GM12878 (cell line): ENCODE measurements at regions not wholly inside any gene's neighbourhood (a gene's known extent, or its start where the extent isn't known, plus 50 kb on each side); places are given as distances from the start of the nearest gene placed in this dataset.

Source experiments
- ATAC-seq: fragments of 200-7000 bp; cut with Tn5 transposase; 3 replicates; pipeline ENCODE4 v1.9.1; 2020; ENCODE audit warnings: mild to moderate bottlenecking, moderate library complexity
- BruUV-seq: library from RNA; stranded (reverse); fragments of 400-500 nt; replicated peaks from 2 replicates; lab custom pipeline; 2021; lab: Mats Ljungman, UMichigan
- CTCF ChIA-PET: fragments of 300-600 bp; sonication (Branson Sonifier 250); formaldehyde crosslinking; extraction: SDS; loops from one replicate; lab custom pipeline; 2021; ENCODE audit warnings: inconsistent platforms; lab: Yijun Ruan, JAX
- POLR2A ChIA-PET: fragments of 350-600 bp; formaldehyde crosslinking; extraction: SDS; loops from one replicate; lab custom pipeline; 2021; ENCODE audit warnings: inconsistent platforms; lab: Charles Lee
- RAD21 ChIA-PET: fragments of 300-600 bp; sonication (Branson Sonifier 250); formaldehyde crosslinking; loops from one replicate; lab custom pipeline; 2023; ENCODE audit warnings: antibody characterized with exemption; ENCODE audit not compliant: unreplicated experiment; lab: Charles Lee
- SMC1A ChIA-PET: fragments of 300-600 bp; sonication (Branson Sonifier 250); formaldehyde crosslinking; loops from one replicate; lab custom pipeline; 2023; ENCODE audit not compliant: unreplicated experiment, uncharacterized antibody; lab: Charles Lee
- DNase-seq: peaks from one replicate; pipeline ENCODE4 v3.0.0-alpha.2; 2011; ENCODE audit warnings: low read depth, low spot score
- FAIRE-seq: peaks from 3 replicates; lab custom pipeline; 2011; peaks lifted over from hg19 to GRCh38; lab: Jason Lieb, UNC
- H2AFZ ChIP-seq: 2 replicates; pipeline ENCODE4 v1.6.0; 2011; ENCODE audit warnings: low read depth, low read length, control low read depth; ENCODE audit not compliant: control insufficient read depth
- H3K27ac ChIP-seq: 2 replicates; pipeline ENCODE4 v1.5.1; 2011; ENCODE audit warnings: control low read depth; ENCODE audit not compliant: control insufficient read depth, insufficient read depth
- H3K27me3 ChIP-seq, 2 experiments: replicated peaks in 1 of 2; 2 replicates each; pipeline versions ENCODE4 v1.6.0 to v1.6.1; 2011; ENCODE audit warnings: low read length in 1 of 2; ENCODE audit not compliant: control insufficient read depth in 2 of 2, insufficient read depth in 2 of 2
- H3K36me3 ChIP-seq, 2 experiments: 2 replicates each; pipeline ENCODE4 v1.5.1; 2011; ENCODE audit warnings: low read length in 1 of 2; ENCODE audit not compliant: control insufficient read depth in 2 of 2, insufficient read depth in 2 of 2
- H3K4me1 ChIP-seq: 2 replicates; pipeline ENCODE4 v1.6.1; 2011; ENCODE audit warnings: mild to moderate bottlenecking, low read length, moderate library complexity, mixed read lengths; ENCODE audit not compliant: control insufficient read depth, insufficient read depth
- H3K4me2 ChIP-seq: 2 replicates; pipeline ENCODE4 v1.6.0; 2011; ENCODE audit warnings: control low read depth; ENCODE audit not compliant: control insufficient read depth, insufficient read depth
- H3K4me3 ChIP-seq: fragments of 200-600 bp; sonication (generic); 2 replicates; pipeline ENCODE4 v1.5.1; 2016
- H3K79me2 ChIP-seq: 2 replicates; pipeline ENCODE4 v1.6.0; 2011; ENCODE audit warnings: low read length; ENCODE audit not compliant: control insufficient read depth, insufficient read depth
- H3K9ac ChIP-seq: 2 replicates; pipeline ENCODE4 v1.8.0; 2011; ENCODE audit warnings: low read length, control low read depth, mixed read lengths; ENCODE audit not compliant: control insufficient read depth, insufficient read depth
- H3K9me3 ChIP-seq: replicated peaks from 3 replicates; pipeline ENCODE4 v1.5.1; 2011; ENCODE audit warnings: mild to moderate bottlenecking, low read length; ENCODE audit not compliant: control insufficient read depth, insufficient read depth
- H4K20me1 ChIP-seq: 2 replicates; pipeline ENCODE4 v1.6.0; 2011; ENCODE audit not compliant: control insufficient read depth, insufficient read depth
- CTCF ChIP-seq, 3 experiments: IDR thresholded peaks in 2 of 3; conservative IDR thresholded peaks in 1 of 3; 2 replicates each; pipeline ENCODE4 v1.5.1; 2011; ENCODE audit warnings: low read depth in 3 of 3, low read length in 3 of 3, mild to moderate bottlenecking in 3 of 3, control low read depth in 2 of 3, moderate library complexity in 2 of 3, inconsistent platforms in 1 of 3, mixed read lengths in 1 of 3; ENCODE audit not compliant: control insufficient read depth in 2 of 3, insufficient read depth in 1 of 3; ENCODE audit errors: extremely low read depth in 1 of 3
- FOS ChIP-seq: IDR thresholded peaks from 3 replicates; pipeline ENCODE4 v1.6.1; 2011; ENCODE audit warnings: borderline replicate concordance; ENCODE audit not compliant: insufficient read length; ENCODE audit errors: extremely low read depth
- IKZF1 ChIP-seq: fragments of 450-650 bp; conservative IDR thresholded peaks from 2 replicates; pipeline ENCODE4 v1.6.1; 2017; ENCODE audit warnings: antibody characterized with exemption, mild to moderate bottlenecking
- MXI1 ChIP-seq: fragments of 150-350 bp; IDR thresholded peaks from 2 replicates; pipeline ENCODE4 v1.6.1; 2011; ENCODE audit warnings: low read depth, mild to moderate bottlenecking, inconsistent platforms, low read length, improper control_type of control experiment
- MYC ChIP-seq: IDR thresholded peaks from 2 replicates; pipeline ENCODE4 v1.6.1; 2011; ENCODE audit warnings: mild to moderate bottlenecking, low read length, moderate library complexity, inconsistent platforms; ENCODE audit not compliant: insufficient read depth, insufficient replicate concordance, insufficient read length, severe bottlenecking
- NFYB ChIP-seq: IDR thresholded peaks from 2 replicates; pipeline ENCODE4 v1.6.1; 2011; ENCODE audit warnings: low read depth, mild to moderate bottlenecking, low read length, improper control_type of control experiment, moderate library complexity; ENCODE audit not compliant: insufficient read depth
- PAX5 ChIP-seq: IDR thresholded peaks from 2 replicates; pipeline ENCODE4 v1.6.1; 2011; ENCODE audit warnings: low read depth, low read length, borderline replicate concordance
- PKNOX1 ChIP-seq: fragments of 450-650 bp; IDR thresholded peaks from 2 replicates; pipeline ENCODE4 v1.6.1; 2016; ENCODE audit warnings: mild to moderate bottlenecking
- POLR2A ChIP-seq: IDR thresholded peaks from 2 replicates; pipeline ENCODE4 v1.6.1; 2011; ENCODE audit warnings: low read depth, mild to moderate bottlenecking, low read length
- RAD21 ChIP-seq: IDR thresholded peaks from 2 replicates; pipeline ENCODE4 v1.6.1; 2011; ENCODE audit warnings: mild to moderate bottlenecking, low read depth, low read length, moderate library complexity; ENCODE audit not compliant: insufficient read depth
- RBBP5 ChIP-seq: fragments of 200-600 bp; sonication (generic); conservative IDR thresholded peaks from 2 replicates; pipeline ENCODE4 v1.6.1; 2016
- SRF ChIP-seq, 2 experiments: IDR thresholded peaks; 2 replicates each; pipeline ENCODE4 v1.6.1; 2011; ENCODE audit warnings: low read depth in 2 of 2, low read length in 2 of 2, mild to moderate bottlenecking in 1 of 2, moderate library complexity in 1 of 2
- WRNIP1 ChIP-seq: IDR thresholded peaks from 2 replicates; pipeline ENCODE4 v1.6.1; 2011; ENCODE audit warnings: low read depth, low read length, improper control_type of control experiment, borderline replicate concordance
- ZNF274 ChIP-seq: IDR thresholded peaks from one replicate; pipeline ENCODE4 v1.8.0; 2011; ENCODE audit not compliant: insufficient read length, insufficient read depth
- WGBS: methylation state at CpG from one replicate; pipeline ENCODE4 v1.1.6; 2016; ENCODE audit warnings: low lambda C conversion rate; ENCODE audit not compliant: insufficient replicate concordance, insufficient coverage; ENCODE audit errors: missing lambda C conversion rate; 5-methylcytosine and 5-hydroxymethylcytosine counted together
- in situ Hi-C: fragments of 300-500 bp; cut with MboI; formaldehyde crosslinking; loops from 9 replicates; pipeline ENCODE4 v1.14.3; 2018; ENCODE audit warnings: mixed read lengths
- intact Hi-C: fragments of 100-400 bp; cut with micrococcal nuclease; formaldehyde crosslinking; loops from one replicate; pipeline ENCODE4 v1.14.2; 2022; ENCODE audit not compliant: unreplicated experiment

GRCh38 chr3:56937580-56937979, 122.9 kb upstream of the SPATA12 start:
- no peak for ATAC-seq

GRCh38 chr3:56935811-56936210, 124.7 kb upstream of the SPATA12 start:
- Histone ChIP-seq H3K27ac (no peak overlapping the region), H3K79me2 (no peaks in the 10 kb centered on the region), H2AFZ (no peak overlapping the region), H3K9me3 (peaks cover 2% of the 10 kb centered on the region; the same call in 1 of the 3 replicates), H3K27me3 (peaks cover 0 to 3% of the 10 kb centered on the region in 2 experiments; a peak in 1 of 4 replicates), H4K20me1 (no peaks in the 10 kb centered on the region), H3K4me1 (no peaks in the 10 kb centered on the region), H3K9ac (no peak overlapping the region), H3K4me3 (no peak overlapping the region), H3K4me2 (no peak overlapping the region), H3K36me3 (no peaks in the 10 kb centered on the region)
- 0% methylated on average over 1 of the region's 1 CpG for WGBS
- BruUV-seq, result no TSS peak
- intact Hi-C loops (no loop called here), in situ Hi-C loops (no loop called here)
- CTCF ChIA-PET, result interaction anchor here (1.0 kb wide), 1 partner anchor 25 kb away, joined by 3 read pairs; no protein-coding TSS in a partner anchor
- RAD21 ChIA-PET, result no interaction called here
- FAIRE-seq (no peak), ATAC-seq (no peak), DNase-seq (no peak)
- POLR2A ChIA-PET, result no interaction called here
- TF ChIP-seq PKNOX1 (peak; percentile 24; the same call in 1 of the 2 replicates), CTCF (IDR thresholded peaks at IDR 0.05 in 2 of 3, conservative IDR thresholded peaks at IDR 0.05 in 1 of 3; ENCODE audit: control insufficient read depth in 2 of 3, extremely low read depth in 1 of 3, insufficient read depth in 1 of 3, low read depth in 3 of 3, low read length in 3 of 3) (no peak)
- SMC1A ChIA-PET, result interaction anchor here (1.1 to 2.0 kb wide), 3 partner anchors 13 to 127 kb away, joined by 3 to 5 read pairs (median 3); no protein-coding TSS in a partner anchor

More at GRCh38 chr3:56937580-56937979, 122.9 kb upstream of the SPATA12 start:
- FAIRE-seq, result no peak
- H3K4me3 ChIP-seq, result no peak overlapping the region
- no peak overlapping the region for H3K9ac ChIP-seq
- ChIA-PET POLR2A (no interaction called here), SMC1A (interaction anchor here (0.8 to 1.3 kb wide), 3 partner anchors 20 to 76 kb away, joined by 3 to 4 read pairs (median 4); no protein-coding TSS in a partner anchor), RAD21 (no interaction called here), CTCF (no interaction called here)
- TF ChIP-seq RAD21 (no peak), POLR2A (no peak), ZNF274 (no peak), MXI1 (no peak), IKZF1 (no peak), FOS (no peak), WRNIP1 (no peak), RBBP5 (no peak), MYC (no peak), PAX5 (no peak), NFYB (no peak), SRF (IDR thresholded peaks at IDR 0.05; ENCODE audit: low read depth in 2 of 2, low read length in 2 of 2) (no peak)
- H4K20me1 ChIP-seq, result no peaks in the 10 kb centered on the region
- peaks cover 4% of the 10 kb centered on the region; the same call in 1 of the 2 replicates for H3K4me1 ChIP-seq
- no peaks in the 10 kb centered on the region for H3K27me3 ChIP-seq
- BruUV-seq, result no TSS peak
- in situ Hi-C loops, result no loop called here
- intact Hi-C loops, result no loop called here
- no peak for DNase-seq
- peaks cover 2% of the 10 kb centered on the region; the same call in 1 of the 3 replicates for H3K9me3 ChIP-seq
- no peak overlapping the region for H2AFZ ChIP-seq
- H3K79me2 ChIP-seq, result no peaks in the 10 kb centered on the region
- no peaks in the 10 kb centered on the region for H3K36me3 ChIP-seq
- H3K4me2 ChIP-seq, result no peak overlapping the region
- H3K27ac ChIP-seq, result no peak overlapping the region
